ENCODE measurements at regions not wholly inside any gene's neighbourhood (a gene's known extent, or its start where the extent isn't known, plus 50 kb on each side); places are given as distances from the start of the nearest gene placed in this dataset.

GRCh38 chr14:71202881-71203280, 295.6 kb downstream of the PCNX1 start:
- H3K36me3 ChIP-seq: no peaks in the 10 kb centered on the region
- intact Hi-C loops (cut with DNase I): no loop called here
- DNase-seq: no peak
- no peak overlapping the region for H3K4me3 ChIP-seq
- no peak overlapping the region for H3K27ac ChIP-seq
- 68 to 82% methylated on average over 3 of the region's 3 CpGs for WGBS, 2 donors
- no peaks in the 10 kb centered on the region for H3K27me3 ChIP-seq
- H3K9me3 ChIP-seq: no peaks in the 10 kb centered on the region
- TF ChIP-seq POLR2A (IDR thresholded peaks at IDR 0.05) (no peak), CTCF (IDR thresholded peaks at IDR 0.05) (no peak), EP300 (IDR thresholded peaks at IDR 0.05) (no peak), POLR2AphosphoS5 (IDR thresholded peaks at IDR 0.05) (no peak)
- H3K4me1 ChIP-seq: peaks cover 0 to 10% (median 8%) of the 10 kb centered on the region in 4 donors

DNA sequence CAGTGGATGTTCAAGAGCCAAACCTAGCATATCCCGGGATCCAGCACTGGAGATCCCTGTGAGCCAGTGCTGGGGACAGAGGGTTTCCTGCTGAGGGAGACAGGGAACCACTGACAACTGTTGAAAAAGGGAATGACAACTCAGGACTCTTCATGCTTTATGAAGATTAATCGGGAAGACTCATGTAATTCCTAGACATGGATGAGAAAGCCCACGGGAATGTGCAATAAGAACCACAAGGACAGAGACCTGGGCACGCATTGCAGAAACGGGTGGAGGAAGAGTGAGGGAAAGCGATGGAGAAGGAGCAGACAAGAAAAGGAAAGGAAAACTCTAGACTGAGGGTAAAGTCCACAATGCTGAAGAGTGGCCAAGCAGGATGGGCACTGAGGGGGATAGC, 296.0 kb downstream of the PCNX1 start:
- no peak for DNase-seq
- TF ChIP-seq CTCF (IDR thresholded peaks at IDR 0.05) (no peak), POLR2AphosphoS5 (IDR thresholded peaks at IDR 0.05) (no peak), EP300 (IDR thresholded peaks at IDR 0.05) (no peak), POLR2A (IDR thresholded peaks at IDR 0.05) (no peak)
- intact Hi-C loops (cut with DNase I): no loop called here
- Histone ChIP-seq H3K4me1 (peaks cover 0 to 10% (median 8%) of the 10 kb centered on the region in 4 donors), H3K27me3 (no peaks in the 10 kb centered on the region), H3K4me3 (no peak overlapping the region), H3K9me3 (no peaks in the 10 kb centered on the region), H3K27ac (no peak overlapping the region), H3K36me3 (no peaks in the 10 kb centered on the region)
- WGBS, 2 donors: 89 to 90% methylated on average over 6 of the region's 6 CpGs

- Histone ChIP-seq H3K27ac (no peak overlapping the region), H3K4me3 (no peak overlapping the region), H3K4me1 (peaks cover 0 to 10% (median 8%) of the 10 kb centered on the region in 4 donors), H3K36me3 (no peaks in the 10 kb centered on the region), H3K9me3 (no peaks in the 10 kb centered on the region), H3K27me3 (no peaks in the 10 kb centered on the region)
- WGBS, 2 donors: 53 to 85% methylated on average over 2 of the region's 2 CpGs
- TF ChIP-seq EP300 (IDR thresholded peaks at IDR 0.05) (no peak), POLR2AphosphoS5 (IDR thresholded peaks at IDR 0.05) (no peak), POLR2A (IDR thresholded peaks at IDR 0.05) (no peak), CTCF (IDR thresholded peaks at IDR 0.05) (no peak)
- intact Hi-C loops (cut with DNase I): no loop called here
- no peak for DNase-seq
These were observed 297.0 kb downstream of the PCNX1 start for GRCh38 chr14:71204231-71204630.

DNA sequence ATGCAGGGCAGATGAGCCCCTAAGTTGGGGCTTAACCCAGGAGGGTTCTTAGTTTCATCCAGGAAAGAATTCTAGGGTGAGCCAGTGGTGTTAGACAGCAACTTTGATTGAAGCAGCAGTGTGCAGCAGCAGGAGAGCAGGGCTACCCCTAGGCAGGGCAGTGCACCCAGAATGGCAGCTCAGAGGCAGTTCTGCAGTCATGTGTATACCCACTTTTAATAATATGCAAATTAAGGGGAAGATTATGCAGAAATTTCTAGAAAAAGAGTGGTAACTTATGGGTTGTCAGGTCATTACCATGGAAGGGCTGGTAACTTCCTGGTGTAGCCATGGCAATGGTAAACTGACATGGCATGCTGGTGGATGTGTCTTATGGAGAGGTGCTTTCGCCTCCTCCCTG, 297.5 kb downstream of the PCNX1 start:
- WGBS, 2 donors: 49 to 98% methylated on average over 1 of the region's 1 CpG
- intact Hi-C loops (cut with DNase I): no loop called here
- peaks cover 0 to 10% (median 8%) of the 10 kb centered on the region in 4 donors for H3K4me1 ChIP-seq

More for the DNA sequence above, 297.5 kb downstream of the PCNX1 start:
- Histone ChIP-seq H3K4me3 (no peak overlapping the region), H3K36me3 (no peaks in the 10 kb centered on the region), H3K27ac (no peak overlapping the region), H3K27me3 (no peaks in the 10 kb centered on the region), H3K9me3 (no peaks in the 10 kb centered on the region)
- DNase-seq: no peak
- TF ChIP-seq POLR2A (IDR thresholded peaks at IDR 0.05) (no peak), POLR2AphosphoS5 (IDR thresholded peaks at IDR 0.05) (no peak), EP300 (IDR thresholded peaks at IDR 0.05) (no peak), CTCF (IDR thresholded peaks at IDR 0.05) (no peak)

Measured in sigmoid colon (tissue), 6 donors.